Epithelial cell of esophagus (primary cell): ENCODE measurements at regions not wholly inside any gene's neighbourhood (a gene's known extent, or its start where the extent isn't known, plus 50 kb on each side); places are given as distances from the start of the nearest gene placed in this dataset.

Experiments
- DNase-seq: peaks from one replicate; pipeline ENCODE4 v3.0.0; 2010; ENCODE audit warnings: low read depth
- H3K4me3 ChIP-seq: 2 replicates; pipeline ENCODE4 v1.5.1; 2011; ENCODE audit warnings: mild to moderate bottlenecking, low read length, control low read depth
- CTCF ChIP-seq: IDR thresholded peaks from 2 replicates; pipeline ENCODE4 v1.5.1; 2011; ENCODE audit warnings: low read depth, mild to moderate bottlenecking, low read length, control low read depth, inconsistent platforms; ENCODE audit not compliant: insufficient read depth; ENCODE audit errors: missing control alignments

DNA sequence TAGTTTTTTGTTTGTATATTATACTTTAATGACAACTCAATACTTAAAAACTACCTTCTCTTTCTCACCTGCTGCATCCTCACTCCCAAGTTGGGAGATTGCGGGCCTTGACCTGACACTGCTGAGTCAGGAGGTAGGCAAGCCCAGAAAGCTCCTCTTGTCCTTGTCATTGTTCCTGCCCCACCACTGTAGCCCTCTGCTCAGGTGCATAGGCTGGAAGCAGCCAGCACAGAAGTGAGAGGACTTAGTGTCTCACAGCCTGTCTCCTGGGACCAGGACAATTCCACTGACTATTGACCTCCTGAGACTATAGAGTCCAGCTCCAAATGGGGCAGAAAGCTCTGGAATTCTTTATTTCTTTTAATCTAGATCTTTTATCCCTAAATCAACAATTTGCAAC, 123.5 kb upstream of the NDP start:
- DNase-seq: no peak
- H3K4me3 ChIP-seq: no peak overlapping the region
- no peak for TF ChIP-seq CTCF

- no peak for DNase-seq
- no peak overlapping the region for H3K4me3 ChIP-seq
- TF ChIP-seq CTCF: no peak
These were observed 121.8 kb upstream of the NDP start for GRCh38 chrX:44094821-44095530.

- H3K4me3 ChIP-seq: no peak overlapping the region
- no peak for DNase-seq
- no peak for TF ChIP-seq CTCF
These were observed 120.2 kb upstream of the NDP start for GRCh38 chrX:44093431-44093830.

GRCh38 chrX:44092778-44093177, 119.6 kb upstream of the NDP start:
- H3K4me3 ChIP-seq: no peak overlapping the region
- no peak for TF ChIP-seq CTCF
- no peak for DNase-seq

DNA sequence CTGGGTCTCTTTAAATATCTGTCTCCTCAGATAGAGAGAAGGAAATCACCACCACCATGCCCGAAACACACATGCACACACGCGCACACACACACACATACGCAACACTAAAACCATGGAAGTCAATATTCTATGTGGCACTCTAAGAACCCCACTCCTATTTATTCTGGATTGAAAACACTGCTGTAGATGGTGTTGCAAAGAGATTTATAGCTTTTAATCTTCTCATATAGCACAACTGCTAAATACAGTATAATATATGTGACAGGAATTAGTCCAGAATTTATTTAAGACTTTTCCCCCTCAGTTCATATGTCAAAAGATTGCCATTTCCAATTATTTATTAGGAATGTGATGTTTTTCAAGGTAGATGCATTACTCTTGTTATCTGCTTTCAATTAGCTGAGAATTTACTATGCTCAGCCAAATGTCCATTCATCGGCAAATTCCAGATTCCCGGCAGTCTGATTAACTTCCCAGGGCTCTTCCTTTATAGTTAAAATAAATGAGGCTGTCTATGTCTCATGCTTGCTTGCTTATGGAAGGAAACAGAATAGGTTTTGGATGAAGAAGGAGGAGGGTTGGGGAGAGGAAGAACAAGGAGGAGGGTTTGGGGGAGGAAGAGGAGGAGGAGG, 115.4 kb upstream of the NDP start:
- no peak for DNase-seq
- no peak for TF ChIP-seq CTCF
- no peak overlapping the region for H3K4me3 ChIP-seq

DNA sequence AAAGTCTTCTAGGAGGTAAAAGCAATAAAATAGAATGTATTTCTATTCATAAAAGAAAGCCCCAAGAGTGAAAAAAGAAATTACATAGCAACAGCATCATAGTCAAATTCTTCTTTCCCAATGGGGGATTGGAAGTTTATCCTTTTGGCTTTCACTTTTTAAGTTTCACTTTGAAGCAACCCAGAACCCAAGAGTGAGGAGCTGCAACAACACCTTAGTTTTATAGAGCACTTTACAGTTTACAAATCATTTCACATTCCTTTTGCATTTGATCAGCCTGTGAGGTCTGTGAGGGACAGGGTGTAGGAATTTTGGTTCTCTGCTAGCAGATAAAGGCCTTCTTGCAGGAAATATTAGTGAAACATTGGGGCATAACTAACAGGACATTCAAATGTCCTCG, 112.0 kb upstream of the NDP start:
- H3K4me3 ChIP-seq: no peak overlapping the region
- DNase-seq: no peak
- no peak for TF ChIP-seq CTCF

GRCh38 chrX:44082829-44083228, 109.6 kb upstream of the NDP start:
- H3K4me3 ChIP-seq: no peak overlapping the region
- no peak for DNase-seq
- TF ChIP-seq CTCF: no peak
